Caki2 (cell line): ENCODE measurements at regions not wholly inside any gene's neighbourhood (a gene's known extent, or its start where the extent isn't known, plus 50 kb on each side); places are given as distances from the start of the nearest gene placed in this dataset.

Experiments
- DNase-seq: peaks from one replicate; pipeline ENCODE4 v3.0.0-alpha.2; 2015; ENCODE audit warnings: low read depth
- in situ Hi-C: cut with HindIII; loops from 2 replicates; pipeline ENCODE4 v1.10.0; 2016; ENCODE audit warnings: low sequenced_read_pairs, low pct_unique_long_range_greater_than_20kb, mixed read lengths

GRCh38 chr9:16241231-16241630 lies 629.2 kb downstream of the BNC2 start:
- in situ Hi-C loops = loop anchor here (25.0 kb wide), 1 partner anchor 96 kb away; no protein-coding TSS in a partner anchor
- DNase-seq = peak; percentile 80

DNA sequence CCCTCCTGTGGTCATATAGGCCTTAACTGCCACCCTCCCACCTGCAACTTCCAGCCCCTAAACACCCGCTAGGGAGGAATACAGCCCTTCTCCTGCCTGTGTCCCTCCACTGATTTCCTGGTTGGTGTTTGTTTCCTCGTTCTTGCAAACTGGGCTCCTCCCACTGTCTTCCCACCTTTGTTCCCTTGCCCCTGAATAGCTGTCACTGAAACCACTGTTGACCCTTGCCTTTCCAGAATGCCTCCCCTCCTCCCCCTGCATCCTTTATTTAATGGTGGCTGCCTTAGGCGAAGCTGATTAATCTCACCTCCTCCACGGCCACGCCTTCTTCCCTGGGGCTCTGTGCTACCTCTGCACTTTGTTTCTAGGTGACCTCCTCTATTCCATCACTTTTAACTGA lies 626.7 kb downstream of the BNC2 start:
- peak; percentile 89 for DNase-seq
- in situ Hi-C loops = loop anchor here (25.0 kb wide), 1 partner anchor 94 kb away; no protein-coding TSS in a partner anchor

GRCh38 chr9:16245756-16246440 lies 624.6 kb downstream of the BNC2 start:
- in situ Hi-C loops = loop anchor here (25.0 kb wide), 1 partner anchor 91 kb away; no protein-coding TSS in a partner anchor
- DNase-seq = peak; percentile 29

- DNase-seq = no peak
- in situ Hi-C loops = loop anchor here (25.0 kb wide), 1 partner anchor 91 kb away; no protein-coding TSS in a partner anchor
Observed at GRCh38 chr9:16246785-16247184, 623.7 kb downstream of the BNC2 start.

- in situ Hi-C loops = loop anchor here (25.0 kb wide), 1 partner anchor 90 kb away; no protein-coding TSS in a partner anchor
- DNase-seq = peak; percentile 77
Observed at GRCh38 chr9:16247188-16247875, 623.1 kb downstream of the BNC2 start.

DNA sequence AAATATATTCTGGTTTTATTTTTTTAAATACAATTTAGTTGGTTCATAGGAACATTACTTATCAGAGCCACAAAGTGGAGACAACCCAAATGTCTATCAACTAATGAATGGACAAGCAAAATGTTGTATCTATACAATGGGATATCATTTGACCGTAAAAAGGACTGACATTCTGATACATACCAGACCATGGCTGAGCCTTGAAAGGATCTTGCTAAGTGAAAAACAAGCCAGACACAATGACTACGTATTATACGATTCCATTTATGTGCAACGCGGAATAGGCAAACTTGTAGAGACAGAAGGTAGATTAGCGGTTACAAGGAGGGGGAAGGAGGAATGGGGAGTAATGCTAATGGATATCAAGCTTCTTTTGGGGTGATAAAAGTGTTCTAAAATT lies 621.6 kb downstream of the BNC2 start:
- no peak for DNase-seq
- in situ Hi-C loops = loop anchor here (25.0 kb wide), 1 partner anchor 88 kb away; no protein-coding TSS in a partner anchor

GRCh38 chr9:16252616-16253015 lies 617.9 kb downstream of the BNC2 start:
- no peak for DNase-seq
- in situ Hi-C loops = no loop called here

- DNase-seq = no peak
- in situ Hi-C loops = no loop called here
Observed at GRCh38 chr9:16254674-16255073, 615.8 kb downstream of the BNC2 start.

DNA sequence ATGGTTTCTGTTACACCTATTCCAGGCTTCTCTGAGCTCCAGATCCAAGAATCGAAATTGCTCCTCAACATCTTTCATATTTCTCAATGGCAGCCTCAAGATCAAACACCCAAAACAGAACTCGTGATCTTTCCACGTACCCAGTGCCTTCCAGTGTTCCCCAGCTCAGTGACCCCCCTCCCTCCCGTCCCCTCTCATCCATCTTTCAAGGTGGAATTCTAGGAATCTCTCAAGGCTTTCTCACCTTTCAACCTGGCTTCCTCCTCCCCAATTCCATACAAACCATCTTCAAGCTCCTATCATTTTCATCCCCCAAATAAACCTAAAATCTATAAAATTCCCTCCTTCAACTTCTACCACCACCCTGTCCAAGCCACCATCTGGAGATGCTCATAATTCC lies 615.3 kb downstream of the BNC2 start:
- in situ Hi-C loops = no loop called here
- DNase-seq = no peak

DNA sequence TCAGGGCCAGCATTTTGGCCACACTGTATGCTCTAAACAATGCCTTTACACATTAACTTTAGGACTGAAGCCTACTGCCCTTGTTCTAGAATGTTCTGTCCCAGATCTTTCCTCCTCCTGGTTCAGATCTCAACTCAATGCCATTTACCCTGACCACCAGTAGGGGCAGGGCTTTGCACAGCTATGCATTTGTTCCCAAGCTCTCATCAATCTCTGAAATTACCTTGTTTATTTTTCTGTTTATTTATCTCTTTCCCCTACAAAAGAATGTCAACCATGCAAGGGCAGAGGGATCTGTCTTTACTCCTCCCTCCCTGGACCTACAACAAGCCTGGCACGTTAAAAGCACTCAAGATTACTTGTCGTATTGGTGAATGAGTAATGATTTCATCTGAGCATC lies 612.9 kb downstream of the BNC2 start:
- in situ Hi-C loops = no loop called here
- no peak for DNase-seq

DNA sequence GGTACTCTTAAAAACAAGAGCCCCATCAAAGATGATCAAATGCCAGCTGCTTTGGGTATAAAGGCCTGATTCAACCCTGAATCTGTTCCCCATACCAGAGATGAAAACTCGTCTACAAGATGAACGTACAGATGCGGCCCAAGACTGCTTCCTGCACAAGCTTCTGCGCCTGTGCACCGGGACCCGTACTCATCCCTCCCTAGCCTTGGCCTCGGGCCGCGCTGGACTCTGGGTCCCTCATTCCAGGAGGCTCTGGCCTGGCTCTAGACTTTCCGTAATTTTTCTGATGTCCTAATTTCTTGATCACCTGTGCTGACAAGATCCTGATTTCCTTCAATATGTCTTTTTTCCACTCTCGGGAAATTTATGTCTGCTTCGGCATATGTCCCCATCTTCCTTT lies 612.3 kb downstream of the BNC2 start:
- in situ Hi-C loops = no loop called here
- no peak for DNase-seq

DNA sequence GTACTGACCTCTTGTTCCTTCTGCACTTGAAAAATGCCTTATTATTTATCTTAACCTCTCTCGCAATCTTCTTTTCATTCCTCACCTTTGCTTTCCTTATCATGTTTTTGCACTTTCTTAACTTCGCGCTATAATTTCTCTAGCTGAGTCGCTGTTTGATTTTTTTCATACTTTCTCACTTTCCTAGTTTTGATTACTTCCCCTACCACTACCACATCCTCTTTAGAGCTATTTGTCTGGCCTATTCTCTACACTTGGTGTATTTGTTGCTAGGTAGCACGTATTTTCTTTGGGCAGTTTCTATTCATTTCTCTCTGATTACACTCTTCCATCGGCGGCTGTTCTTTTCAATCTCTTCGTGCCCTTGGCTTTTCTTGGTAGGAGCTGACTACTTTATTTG lies 611.8 kb downstream of the BNC2 start:
- in situ Hi-C loops = no loop called here
- DNase-seq = no peak

DNA sequence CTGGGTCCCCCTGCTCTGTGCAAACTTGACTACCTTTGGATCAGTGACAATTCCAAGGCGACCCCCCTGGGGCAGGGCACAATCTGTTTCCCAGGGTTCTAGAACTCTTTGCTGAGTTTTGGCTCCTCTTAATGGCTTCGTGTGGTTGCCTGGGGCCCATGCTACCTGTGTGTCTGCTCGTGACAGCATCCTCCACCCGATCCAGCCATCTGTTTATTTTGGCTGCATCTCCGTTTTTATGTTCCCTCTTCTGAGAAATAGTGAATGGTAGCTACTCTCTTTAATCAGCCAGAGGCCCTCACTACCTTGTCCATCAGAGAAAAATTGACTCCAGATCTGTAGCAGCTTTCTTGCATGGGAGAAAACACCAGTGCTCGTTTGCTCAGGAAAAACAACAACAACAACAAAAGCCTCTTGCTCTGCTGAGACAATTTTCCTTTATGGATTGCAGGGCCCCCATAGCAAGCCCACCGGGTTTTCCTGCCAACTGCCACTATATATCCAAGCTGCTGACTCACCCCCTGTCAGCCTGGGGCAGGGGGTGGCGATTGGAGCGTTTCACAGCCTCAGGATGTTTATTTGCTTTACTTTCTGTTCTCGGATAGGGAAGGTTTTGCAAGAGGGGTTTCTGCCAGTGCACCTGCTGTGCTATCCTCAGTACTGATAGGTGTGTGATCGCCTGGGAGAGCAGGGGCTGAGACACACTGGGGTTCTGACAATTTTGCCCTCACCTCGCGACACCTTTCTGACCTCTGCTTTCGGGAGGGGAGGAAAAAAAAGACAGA lies 607.8 kb downstream of the BNC2 start:
- DNase-seq = peak; percentile 37
- in situ Hi-C loops = no loop called here

DNA sequence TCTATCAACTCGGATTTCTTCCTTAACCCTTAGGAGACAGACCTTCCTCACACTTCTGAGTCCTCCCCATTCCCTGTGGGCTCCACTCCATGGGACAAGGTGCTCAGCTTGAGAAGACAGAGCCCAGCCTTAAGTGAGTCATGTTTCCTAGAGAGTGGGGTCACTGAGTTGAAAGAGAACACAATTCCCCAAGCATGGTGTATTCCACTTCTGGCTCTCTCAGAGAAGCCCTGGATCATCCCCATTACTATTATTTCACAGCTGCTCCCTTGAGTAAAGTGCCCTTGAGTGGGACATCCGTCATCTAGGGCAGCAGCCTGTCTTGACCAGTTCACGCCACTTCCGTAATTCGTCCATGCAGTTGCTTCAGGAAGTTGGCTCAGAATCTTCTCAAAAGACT lies 604.8 kb downstream of the BNC2 start:
- no peak for DNase-seq
- in situ Hi-C loops = no loop called here

- in situ Hi-C loops = no loop called here
Observed at GRCh38 chr9:16266648-16267276, 603.7 kb downstream of the BNC2 start.

GRCh38 chr9:16267281-16268066 lies 603.0 kb downstream of the BNC2 start:
- in situ Hi-C loops = no loop called here
- DNase-seq = no peak

More at GRCh38 chr9:16266648-16267276, 603.7 kb downstream of the BNC2 start:
- no peak for DNase-seq

- in situ Hi-C loops = no loop called here
- DNase-seq = no peak
Observed at GRCh38 chr9:16268067-16268881, 602.2 kb downstream of the BNC2 start.
